ENCODE measurements at regions not wholly inside any gene's neighbourhood (a gene's known extent, or its start where the extent isn't known, plus 50 kb on each side); places are given as distances from the start of the nearest gene placed in this dataset.

- TF ChIP-seq, protein P1, sequence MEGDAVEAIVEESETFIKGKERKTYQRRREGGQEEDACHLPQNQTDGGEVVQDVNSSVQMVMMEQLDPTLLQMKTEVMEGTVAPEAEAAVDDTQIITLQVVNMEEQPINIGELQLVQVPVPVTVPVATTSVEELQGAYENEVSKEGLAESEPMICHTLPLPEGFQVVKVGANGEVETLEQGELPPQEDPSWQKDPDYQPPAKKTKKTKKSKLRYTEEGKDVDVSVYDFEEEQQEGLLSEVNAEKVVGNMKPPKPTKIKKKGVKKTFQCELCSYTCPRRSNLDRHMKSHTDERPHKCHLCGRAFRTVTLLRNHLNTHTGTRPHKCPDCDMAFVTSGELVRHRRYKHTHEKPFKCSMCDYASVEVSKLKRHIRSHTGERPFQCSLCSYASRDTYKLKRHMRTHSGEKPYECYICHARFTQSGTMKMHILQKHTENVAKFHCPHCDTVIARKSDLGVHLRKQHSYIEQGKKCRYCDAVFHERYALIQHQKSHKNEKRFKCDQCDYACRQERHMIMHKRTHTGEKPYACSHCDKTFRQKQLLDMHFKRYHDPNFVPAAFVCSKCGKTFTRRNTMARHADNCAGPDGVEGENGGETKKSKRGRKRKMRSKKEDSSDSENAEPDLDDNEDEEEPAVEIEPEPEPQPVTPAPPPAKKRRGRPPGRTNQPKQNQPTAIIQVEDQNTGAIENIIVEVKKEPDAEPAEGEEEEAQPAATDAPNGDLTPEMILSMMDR (IDR thresholded peaks at IDR 0.05), result no peak
These were observed 288.7 kb upstream of the INTU start for GRCh38 chr4:127344071-127344470.

GRCh38 chr4:127347936-127348335 lies 284.8 kb upstream of the INTU start:
- TF ChIP-seq, protein P1 (IDR thresholded peaks at IDR 0.05), result no peak

- TF ChIP-seq, protein P1 (IDR thresholded peaks at IDR 0.05), result no peak
These were observed 280.3 kb upstream of the INTU start for GRCh38 chr4:127352220-127353113.

GRCh38 chr4:127355743-127356142 lies 277.0 kb upstream of the INTU start:
- TF ChIP-seq, protein P1 (IDR thresholded peaks at IDR 0.05), result no peak

DNA sequence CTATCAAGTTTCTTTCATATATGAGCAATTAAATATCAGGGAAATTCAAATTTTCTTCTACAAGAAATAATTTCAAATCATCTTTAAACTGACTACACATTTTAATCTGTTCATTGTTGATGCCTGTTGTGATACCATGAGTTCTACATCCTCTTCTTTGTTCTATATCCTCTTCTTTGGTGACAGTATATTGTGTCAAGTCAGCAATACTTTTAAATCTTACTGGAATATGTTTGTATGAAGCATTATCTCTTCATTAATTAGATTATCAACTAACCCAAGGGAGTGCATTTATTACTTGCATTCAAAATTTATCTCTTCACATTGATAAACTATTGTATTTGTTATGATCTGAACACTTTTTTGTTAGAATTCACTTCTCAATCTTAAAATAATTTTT lies 275.0 kb upstream of the INTU start:
- TF ChIP-seq, protein P1 (IDR thresholded peaks at IDR 0.05), result no peak

DNA sequence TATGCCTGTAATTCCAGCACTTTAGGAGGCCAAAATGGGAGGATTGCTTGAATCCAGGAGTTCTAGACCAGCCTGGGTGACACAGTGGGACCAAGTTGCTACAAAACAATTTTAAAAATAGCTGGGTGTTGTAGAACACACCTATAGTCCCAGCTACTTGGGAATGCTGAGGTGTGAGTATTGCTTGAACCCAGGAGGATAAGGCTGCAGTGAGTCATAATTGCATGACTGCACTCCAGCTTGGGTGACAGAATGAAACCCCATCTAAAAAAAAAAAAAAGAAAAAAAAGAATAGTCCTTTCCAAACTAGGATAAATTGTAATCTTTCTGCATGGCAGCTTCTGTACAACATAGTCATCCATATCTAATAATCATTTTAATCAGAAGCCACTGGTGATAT lies 270.1 kb upstream of the INTU start:
- TF ChIP-seq, protein P1 (IDR thresholded peaks at IDR 0.05), result no peak

DNA sequence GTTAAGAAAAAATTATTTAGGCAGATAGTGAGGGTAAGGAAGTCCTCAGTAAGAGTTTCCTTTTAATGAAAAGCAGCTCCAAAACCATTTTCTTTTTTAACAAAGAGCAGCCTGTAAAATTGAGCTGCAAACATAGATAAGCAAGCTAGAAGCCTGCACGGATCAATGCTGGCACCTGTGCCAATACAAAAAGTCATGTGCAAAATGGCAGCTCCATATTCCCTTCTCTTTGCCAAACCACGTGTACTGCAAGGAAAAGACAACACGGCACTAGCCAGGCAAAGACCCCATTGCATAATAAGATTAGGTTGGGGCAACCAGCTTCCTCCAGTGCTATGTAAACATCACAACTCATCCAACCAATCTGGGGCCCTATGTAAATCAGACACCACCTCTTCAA lies 268.4 kb upstream of the INTU start:
- TF ChIP-seq, protein P1 (IDR thresholded peaks at IDR 0.05), result no peak
